ENCODE measurements at regions not wholly inside any gene's neighbourhood (a gene's known extent, or its start where the extent isn't known, plus 50 kb on each side); places are given as distances from the start of the nearest gene placed in this dataset.

DNA sequence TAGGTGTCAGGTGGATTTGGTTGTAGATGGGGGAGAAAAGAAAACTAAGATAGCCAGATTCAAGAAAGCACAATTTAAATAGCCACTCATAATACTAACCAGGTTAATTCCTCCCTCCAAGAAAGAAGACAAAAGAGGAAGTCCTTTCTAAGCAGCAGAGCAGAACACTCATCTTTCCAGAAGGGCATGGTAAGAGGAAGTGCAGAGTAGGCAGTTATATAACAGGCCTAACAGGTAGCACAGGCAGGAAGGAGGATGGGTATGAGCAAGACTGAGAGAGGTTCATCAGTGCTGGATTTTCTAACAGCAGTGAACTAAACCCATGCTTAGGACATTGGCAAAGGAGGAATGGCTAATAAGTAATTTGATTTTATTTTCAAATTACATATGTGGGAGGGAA lies 517.5 kb downstream of the PLPP3 start:
- H4K20me1 ChIP-seq (ENCODE audit: control insufficient read depth, insufficient read depth) = no peaks in the 10 kb centered on the region
- H3K27me3 ChIP-seq (replicated peaks in 1 of 2; ENCODE audit: control insufficient read depth in 2 of 2, insufficient read depth in 2 of 2, low read length in 1 of 2) = no peaks in the 10 kb centered on the region
- SMC1A ChIA-PET (ENCODE audit: uncharacterized antibody, unreplicated experiment) = interaction anchor here (0.9 kb wide), 1 partner anchor 22 kb away, joined by 3 read pairs; no protein-coding TSS in a partner anchor
- no TSS peak for BruUV-seq (replicated peaks)
- H3K4me1 ChIP-seq (ENCODE audit: control insufficient read depth, insufficient read depth, low read length) = peaks cover 8% of the 10 kb centered on the region
- ATAC-seq (peak; percentile 94), FAIRE-seq (no peak), DNase-seq (ENCODE audit: low read depth, low spot score) (peak; percentile 25)
- H2AFZ ChIP-seq (ENCODE audit: control insufficient read depth, low read depth, low read length) = no peak overlapping the region
- no peaks in the 10 kb centered on the region for H3K9me3 ChIP-seq (replicated peaks; ENCODE audit: control insufficient read depth, insufficient read depth, low read length)
- intact Hi-C loops (cut with micrococcal nuclease; ENCODE audit: unreplicated experiment) = no loop called here
- in situ Hi-C loops (cut with MboI) = no loop called here
- CTCF ChIA-PET = no interaction called here
- TF ChIP-seq EED (IDR thresholded peaks at IDR 0.05; ENCODE audit: low read depth) (peak; percentile 58; the same call in 1 of the 2 replicates), ATF7 (IDR thresholded peaks at IDR 0.05; ENCODE audit: low read depth) (no peak), SPI1 (IDR thresholded peaks at IDR 0.05; ENCODE audit: borderline replicate concordance, insufficient read depth, low read depth, low read length) (peak; percentile 96), PAX5 (IDR thresholded peaks at IDR 0.05; ENCODE audit: borderline replicate concordance, low read depth, low read length) (0 out of 2 replicates have a peak, but pooled peaks have one; percentile 37), IKZF2 (IDR thresholded peaks at IDR 0.05) (peak; percentile 66 to 78; a peak in 2 of 4 replicates), IKZF1 (conservative IDR thresholded peaks at IDR 0.05) (peak; percentile 69), ETV6 (conservative IDR thresholded peaks at IDR 0.05 in 1 of 2, IDR thresholded peaks at IDR 0.05 in 1 of 2; ENCODE audit: borderline replicate concordance in 1 of 2, low read depth in 1 of 2) (peak in 1 of 2 experiments; percentile 33; a peak in 1 of 4 replicates), SRF (IDR thresholded peaks at IDR 0.05; ENCODE audit: low read depth in 2 of 2, low read length in 2 of 2) (no peak), RAD51 (IDR thresholded peaks at IDR 0.05) (no peak)
- TF ChIP-seq, protein P1, sequence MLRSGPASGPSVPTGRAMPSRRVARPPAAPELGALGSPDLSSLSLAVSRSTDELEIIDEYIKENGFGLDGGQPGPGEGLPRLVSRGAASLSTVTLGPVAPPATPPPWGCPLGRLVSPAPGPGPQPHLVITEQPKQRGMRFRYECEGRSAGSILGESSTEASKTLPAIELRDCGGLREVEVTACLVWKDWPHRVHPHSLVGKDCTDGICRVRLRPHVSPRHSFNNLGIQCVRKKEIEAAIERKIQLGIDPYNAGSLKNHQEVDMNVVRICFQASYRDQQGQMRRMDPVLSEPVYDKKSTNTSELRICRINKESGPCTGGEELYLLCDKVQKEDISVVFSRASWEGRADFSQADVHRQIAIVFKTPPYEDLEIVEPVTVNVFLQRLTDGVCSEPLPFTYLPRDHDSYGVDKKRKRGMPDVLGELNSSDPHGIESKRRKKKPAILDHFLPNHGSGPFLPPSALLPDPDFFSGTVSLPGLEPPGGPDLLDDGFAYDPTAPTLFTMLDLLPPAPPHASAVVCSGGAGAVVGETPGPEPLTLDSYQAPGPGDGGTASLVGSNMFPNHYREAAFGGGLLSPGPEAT (IDR thresholded peaks at IDR 0.05; ENCODE audit: low read depth) = peak; percentile 29; the same call in 1 of the 2 replicates
- H3K9ac ChIP-seq (ENCODE audit: control insufficient read depth, insufficient read depth, low read length) = no peak overlapping the region
- POLR2A ChIA-PET = interaction anchor here (0.5 kb wide), 1 partner anchor 914 kb away, joined by 3 read pairs; no protein-coding TSS in a partner anchor
- no peak overlapping the region for H3K4me2 ChIP-seq (ENCODE audit: control insufficient read depth, insufficient read depth)
- no peaks in the 10 kb centered on the region for H3K36me3 ChIP-seq (ENCODE audit: control insufficient read depth in 2 of 2, insufficient read depth in 2 of 2, low read length in 1 of 2)
- no peak overlapping the region for H3K27ac ChIP-seq (ENCODE audit: control insufficient read depth, insufficient read depth)
- RAD21 ChIA-PET (ENCODE audit: unreplicated experiment) = no interaction called here
- H3K79me2 ChIP-seq (ENCODE audit: control insufficient read depth, insufficient read depth, low read length) = no peaks in the 10 kb centered on the region
- no peak overlapping the region for H3K4me3 ChIP-seq
